ENCODE measurements at regions not wholly inside any gene's neighbourhood (a gene's known extent, or its start where the extent isn't known, plus 50 kb on each side); places are given as distances from the start of the nearest gene placed in this dataset.
A peak's percentile ranks its signal among the peaks of the same experiment; 100 is the strongest.

GRCh38 chr6:91864911-91865310 lies 1278.0 kb upstream of the MAP3K7 start:
- no peak for DNase-seq

- no peak for DNase-seq
Observed at GRCh38 chr6:91860541-91861335, 1273.9 kb upstream of the MAP3K7 start.

- no peak for DNase-seq
Observed at GRCh38 chr6:91852252-91852651, 1265.4 kb upstream of the MAP3K7 start.

- no peak for DNase-seq
Observed at GRCh38 chr6:91834813-91835212, 1247.9 kb upstream of the MAP3K7 start.

- no peak for DNase-seq
Observed at GRCh38 chr6:91827151-91827550, 1240.3 kb upstream of the MAP3K7 start.

GRCh38 chr6:91826128-91826527 lies 1239.3 kb upstream of the MAP3K7 start:
- DNase-seq = no peak

GRCh38 chr6:91824331-91824730 lies 1237.5 kb upstream of the MAP3K7 start:
- no peak for DNase-seq

GRCh38 chr6:91822581-91822980 lies 1235.7 kb upstream of the MAP3K7 start:
- no peak for DNase-seq

GRCh38 chr6:91816335-91816734 lies 1229.5 kb upstream of the MAP3K7 start:
- peak in 1 of 2 experiments; percentile 0 for DNase-seq

- no peak for DNase-seq
Observed at GRCh38 chr6:91813641-91814040, 1226.8 kb upstream of the MAP3K7 start.

- DNase-seq = no peak
Observed at GRCh38 chr6:91812596-91813274, 1225.9 kb upstream of the MAP3K7 start.

GRCh38 chr6:91804981-91805380 lies 1218.1 kb upstream of the MAP3K7 start:
- no peak for DNase-seq

- DNase-seq = no peak
Observed at GRCh38 chr6:91802431-91802830, 1215.6 kb upstream of the MAP3K7 start.

- DNase-seq = no peak
Observed at GRCh38 chr6:91796603-91797002, 1209.7 kb upstream of the MAP3K7 start.

- DNase-seq = no peak
Observed at GRCh38 chr6:91788501-91788900, 1201.6 kb upstream of the MAP3K7 start.

GRCh38 chr6:91786474-91787184 lies 1199.8 kb upstream of the MAP3K7 start:
- DNase-seq = no peak

GRCh38 chr6:91782802-91783201 lies 1195.9 kb upstream of the MAP3K7 start:
- no peak for DNase-seq

GRCh38 chr6:91781946-91782345 lies 1195.1 kb upstream of the MAP3K7 start:
- DNase-seq = no peak

- DNase-seq = no peak
Observed at GRCh38 chr6:91780270-91780669, 1193.4 kb upstream of the MAP3K7 start.

- DNase-seq = no peak
Observed at GRCh38 chr6:91761621-91762020, 1174.7 kb upstream of the MAP3K7 start.

- DNase-seq = no peak
Observed at GRCh38 chr6:91754691-91755090, 1167.8 kb upstream of the MAP3K7 start.

- DNase-seq = no peak
Observed at GRCh38 chr6:91751526-91751925, 1164.7 kb upstream of the MAP3K7 start.

GRCh38 chr6:91744566-91744965 lies 1157.7 kb upstream of the MAP3K7 start:
- DNase-seq = no peak

- no peak for DNase-seq
Observed at GRCh38 chr6:91743756-91744155, 1156.9 kb upstream of the MAP3K7 start.

Data from activated CD4-positive, alpha-beta T cell treated with anti-CD3 and anti-CD28 coated beads, Interleukin-2, amount 50 U/mL, for 4 hours (primary cell).